ENCODE measurements at regions not wholly inside any gene's neighbourhood (a gene's known extent, or its start where the extent isn't known, plus 50 kb on each side); places are given as distances from the start of the nearest gene placed in this dataset.
"Not testable (repeated sequence)": the region's sequence is repeated elsewhere in the genome, so short reads cannot be mapped to it uniquely, and the experiment has no call there.

GRCh38 chr5:56734091-56734694 is 81.2 kb upstream of the MAP3K1 start:
- intact Hi-C loops (cut with DNase I) = no loop called here
- peak in 1 of 42 donors; percentile 4 for DNase-seq

GRCh38 chr5:56733580-56733979 is 81.8 kb upstream of the MAP3K1 start:
- intact Hi-C loops (cut with DNase I) = no loop called here
- DNase-seq = no peak

GRCh38 chr5:56732121-56732520 is 83.2 kb upstream of the MAP3K1 start:
- no peak for DNase-seq
- intact Hi-C loops (cut with DNase I) = no loop called here

GRCh38 chr5:56731473-56731872 is 83.9 kb upstream of the MAP3K1 start:
- intact Hi-C loops (cut with DNase I); DNase-seq: not testable (repeated sequence)

- no peak for DNase-seq
- intact Hi-C loops (cut with DNase I) = no loop called here
These were observed 85.9 kb upstream of the MAP3K1 start for GRCh38 chr5:56729488-56729887.

- no peak for DNase-seq
These were observed 89.5 kb upstream of the MAP3K1 start for GRCh38 chr5:56725711-56726411.

GRCh38 chr5:56724857-56725256 is 90.5 kb upstream of the MAP3K1 start:
- DNase-seq; intact Hi-C loops (cut with DNase I): not testable (repeated sequence)

More at GRCh38 chr5:56725711-56726411, 89.5 kb upstream of the MAP3K1 start:
- intact Hi-C loops (cut with DNase I) = no loop called here

- no peak for DNase-seq
- intact Hi-C loops (cut with DNase I) = no loop called here
These were observed 93.0 kb upstream of the MAP3K1 start for GRCh38 chr5:56722317-56722716.

GRCh38 chr5:56717253-56717987 is 97.9 kb upstream of the MAP3K1 start:
- intact Hi-C loops (cut with DNase I) = no loop called here
- peak in 1 of 42 donors; percentile 53 for DNase-seq

GRCh38 chr5:56715986-56716385 is 99.4 kb upstream of the MAP3K1 start:
- no peak for DNase-seq
- intact Hi-C loops (cut with DNase I) = no loop called here

GRCh38 chr5:56712895-56713591 is 102.3 kb upstream of the MAP3K1 start:
- no peak for DNase-seq

GRCh38 chr5:56710826-56711590 is 104.3 kb upstream of the MAP3K1 start:
- DNase-seq = no peak
- intact Hi-C loops (cut with DNase I) = no loop called here

More at GRCh38 chr5:56712895-56713591, 102.3 kb upstream of the MAP3K1 start:
- intact Hi-C loops (cut with DNase I) = no loop called here

- intact Hi-C loops (cut with DNase I) = no loop called here
- DNase-seq = no peak
These were observed 108.8 kb upstream of the MAP3K1 start for GRCh38 chr5:56706504-56706903.

GRCh38 chr5:56705217-56705616 is 110.1 kb upstream of the MAP3K1 start:
- intact Hi-C loops (cut with DNase I) = no loop called here
- DNase-seq = no peak

- intact Hi-C loops (cut with DNase I) = no loop called here
- no peak for DNase-seq
These were observed 111.4 kb upstream of the MAP3K1 start for GRCh38 chr5:56703952-56704351.

- intact Hi-C loops (cut with DNase I) = no loop called here
- DNase-seq = no peak
These were observed 114.6 kb upstream of the MAP3K1 start for GRCh38 chr5:56700711-56701110.

- intact Hi-C loops (cut with DNase I) = no loop called here
These were observed 115.8 kb upstream of the MAP3K1 start for GRCh38 chr5:56699538-56699937.

GRCh38 chr5:56698463-56699381 is 116.6 kb upstream of the MAP3K1 start:
- DNase-seq = peak in 3 of 42 donors; percentile 9 to 26 (median 17)
- intact Hi-C loops (cut with DNase I) = no loop called here

More at GRCh38 chr5:56699538-56699937, 115.8 kb upstream of the MAP3K1 start:
- peak in 11 of 42 donors; percentile 8 to 52 (median 22) for DNase-seq
